ENCODE measurements at regions not wholly inside any gene's neighbourhood (a gene's known extent, or its start where the extent isn't known, plus 50 kb on each side); places are given as distances from the start of the nearest gene placed in this dataset.

GRCh38 chr3:177606891-177607290, 409.6 kb upstream of the TBL1XR1 start (continued):
- TF ChIP-seq NRF1 (IDR thresholded peaks at IDR 0.05; ENCODE audit: low read depth, low read length) (no peak), SRF (IDR thresholded peaks at IDR 0.05; ENCODE audit: low read depth, low read length) (no peak), BACH1 (IDR thresholded peaks at IDR 0.05; ENCODE audit: low read length) (no peak), GABPA (IDR thresholded peaks at IDR 0.05; ENCODE audit: borderline replicate concordance, insufficient read depth, low read length) (no peak), CTBP2 (IDR thresholded peaks at IDR 0.05; ENCODE audit: borderline replicate concordance, insufficient read depth, insufficient read length, low read length) (no peak)
